ENCODE measurements at regions not wholly inside any gene's neighbourhood (a gene's known extent, or its start where the extent isn't known, plus 50 kb on each side); places are given as distances from the start of the nearest gene placed in this dataset.

- TF ChIP-seq ZNF462 (CRISPR knock-in tag; IDR thresholded peaks at IDR 0.05) (no peak), ETS1 (IDR thresholded peaks at IDR 0.05) (no peak), EZH2phosphoT487 (IDR thresholded peaks at IDR 0.05; ENCODE audit: unreplicated experiment) (no peak), ZNF331 (CRISPR knock-in tag; IDR thresholded peaks at IDR 0.05; ENCODE audit: low read depth) (no peak), REST (IDR thresholded peaks at IDR 0.05; ENCODE audit: unreplicated experiment) (no peak), STAT1 (IDR thresholded peaks at IDR 0.05; ENCODE audit: unreplicated experiment) (no peak), ZNF114 (CRISPR knock-in tag; IDR thresholded peaks at IDR 0.05) (no peak), NANOG (IDR thresholded peaks at IDR 0.05; ENCODE audit: borderline replicate concordance) (no peak), POLR2AphosphoS5 (IDR thresholded peaks at IDR 0.05; ENCODE audit: low read depth) (no peak), EZH2 (IDR thresholded peaks at IDR 0.05; ENCODE audit: low read depth, unreplicated experiment) (no peak)
Observed at GRCh38 chr2:144996225-144996795, 476.4 kb upstream of the ZEB2 start (continued).

All from GM23338 (cell line).